ENCODE measurements at regions not wholly inside any gene's neighbourhood (a gene's known extent, or its start where the extent isn't known, plus 50 kb on each side); places are given as distances from the start of the nearest gene placed in this dataset.

DNA sequence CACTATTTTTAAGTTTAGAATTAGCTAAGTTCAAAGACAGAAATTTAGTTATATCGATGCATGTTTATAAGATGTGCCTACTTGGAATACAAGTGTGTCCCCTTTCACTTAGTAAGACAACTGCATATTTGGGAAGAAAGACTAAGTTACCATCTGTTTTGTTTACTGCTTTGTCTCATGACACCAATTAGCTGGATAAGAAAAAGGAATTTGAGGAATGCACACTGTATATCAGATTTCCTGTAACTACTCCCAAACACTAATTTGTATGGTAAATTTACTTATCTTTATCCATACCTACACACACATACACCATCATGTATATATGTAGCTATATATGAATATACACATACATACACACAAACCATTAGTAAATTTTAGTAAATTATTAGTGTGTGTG lies 1442.8 kb upstream of the IGFBP7 start:
- H3K27me3 ChIP-seq (ENCODE audit: control insufficient read depth, insufficient read depth, low read length): no peaks in the 10 kb centered on the region
- H3K4me3 ChIP-seq (ENCODE audit: low read depth in 2 of 2, low read length in 2 of 2): no peak overlapping the region
- BruUV-seq (replicated peaks): no TSS peak
- ATAC-seq (no peak), DNase-seq (ENCODE audit: low read depth, low spot score) (no peak)
- no peaks in the 10 kb centered on the region for H3K9me3 ChIP-seq (ENCODE audit: control insufficient read depth, insufficient read depth, low read depth, low read length)
- POLR2A ChIA-PET: no interaction called here
- no peaks in the 10 kb centered on the region for H3K36me3 ChIP-seq (ENCODE audit: control insufficient read depth, insufficient read depth, low read length)
- in situ Hi-C loops (cut with HindIII; ENCODE audit: low pct_unique_long_range_greater_than_20kb, low sequenced_read_pairs) (no loop called here), intact Hi-C loops (cut with micrococcal nuclease; ENCODE audit: unreplicated experiment) (no loop called here)
- no peaks in the 10 kb centered on the region for H3K4me1 ChIP-seq (ENCODE audit: control insufficient read depth, insufficient read depth, low read length)
- TF ChIP-seq POLR2AphosphoS5 (IDR thresholded peaks at IDR 0.05; ENCODE audit: low read depth, low read length): no peak
- no peak for TF ChIP-seq SIN3A (IDR thresholded peaks at IDR 0.05; ENCODE audit: borderline replicate concordance, insufficient read depth, low read depth, low read length)
- TF ChIP-seq, protein P1, sequence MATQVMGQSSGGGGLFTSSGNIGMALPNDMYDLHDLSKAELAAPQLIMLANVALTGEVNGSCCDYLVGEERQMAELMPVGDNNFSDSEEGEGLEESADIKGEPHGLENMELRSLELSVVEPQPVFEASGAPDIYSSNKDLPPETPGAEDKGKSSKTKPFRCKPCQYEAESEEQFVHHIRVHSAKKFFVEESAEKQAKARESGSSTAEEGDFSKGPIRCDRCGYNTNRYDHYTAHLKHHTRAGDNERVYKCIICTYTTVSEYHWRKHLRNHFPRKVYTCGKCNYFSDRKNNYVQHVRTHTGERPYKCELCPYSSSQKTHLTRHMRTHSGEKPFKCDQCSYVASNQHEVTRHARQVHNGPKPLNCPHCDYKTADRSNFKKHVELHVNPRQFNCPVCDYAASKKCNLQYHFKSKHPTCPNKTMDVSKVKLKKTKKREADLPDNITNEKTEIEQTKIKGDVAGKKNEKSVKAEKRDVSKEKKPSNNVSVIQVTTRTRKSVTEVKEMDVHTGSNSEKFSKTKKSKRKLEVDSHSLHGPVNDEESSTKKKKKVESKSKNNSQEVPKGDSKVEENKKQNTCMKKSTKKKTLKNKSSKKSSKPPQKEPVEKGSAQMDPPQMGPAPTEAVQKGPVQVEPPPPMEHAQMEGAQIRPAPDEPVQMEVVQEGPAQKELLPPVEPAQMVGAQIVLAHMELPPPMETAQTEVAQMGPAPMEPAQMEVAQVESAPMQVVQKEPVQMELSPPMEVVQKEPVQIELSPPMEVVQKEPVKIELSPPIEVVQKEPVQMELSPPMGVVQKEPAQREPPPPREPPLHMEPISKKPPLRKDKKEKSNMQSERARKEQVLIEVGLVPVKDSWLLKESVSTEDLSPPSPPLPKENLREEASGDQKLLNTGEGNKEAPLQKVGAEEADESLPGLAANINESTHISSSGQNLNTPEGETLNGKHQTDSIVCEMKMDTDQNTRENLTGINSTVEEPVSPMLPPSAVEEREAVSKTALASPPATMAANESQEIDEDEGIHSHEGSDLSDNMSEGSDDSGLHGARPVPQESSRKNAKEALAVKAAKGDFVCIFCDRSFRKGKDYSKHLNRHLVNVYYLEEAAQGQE (IDR thresholded peaks at IDR 0.05; ENCODE audit: insufficient read depth in 1 of 2, low read depth in 2 of 2, low read length in 1 of 2): no peak
- TF ChIP-seq TCF7L2 (IDR thresholded peaks at IDR 0.05; ENCODE audit: low read depth, low read length): no peak
- TF ChIP-seq, protein P2, sequence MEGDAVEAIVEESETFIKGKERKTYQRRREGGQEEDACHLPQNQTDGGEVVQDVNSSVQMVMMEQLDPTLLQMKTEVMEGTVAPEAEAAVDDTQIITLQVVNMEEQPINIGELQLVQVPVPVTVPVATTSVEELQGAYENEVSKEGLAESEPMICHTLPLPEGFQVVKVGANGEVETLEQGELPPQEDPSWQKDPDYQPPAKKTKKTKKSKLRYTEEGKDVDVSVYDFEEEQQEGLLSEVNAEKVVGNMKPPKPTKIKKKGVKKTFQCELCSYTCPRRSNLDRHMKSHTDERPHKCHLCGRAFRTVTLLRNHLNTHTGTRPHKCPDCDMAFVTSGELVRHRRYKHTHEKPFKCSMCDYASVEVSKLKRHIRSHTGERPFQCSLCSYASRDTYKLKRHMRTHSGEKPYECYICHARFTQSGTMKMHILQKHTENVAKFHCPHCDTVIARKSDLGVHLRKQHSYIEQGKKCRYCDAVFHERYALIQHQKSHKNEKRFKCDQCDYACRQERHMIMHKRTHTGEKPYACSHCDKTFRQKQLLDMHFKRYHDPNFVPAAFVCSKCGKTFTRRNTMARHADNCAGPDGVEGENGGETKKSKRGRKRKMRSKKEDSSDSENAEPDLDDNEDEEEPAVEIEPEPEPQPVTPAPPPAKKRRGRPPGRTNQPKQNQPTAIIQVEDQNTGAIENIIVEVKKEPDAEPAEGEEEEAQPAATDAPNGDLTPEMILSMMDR (IDR thresholded peaks at IDR 0.05): no peak
- no peak overlapping the region for H3K27ac ChIP-seq (ENCODE audit: low read length)
- CTCF ChIA-PET: no interaction called here

DNA sequence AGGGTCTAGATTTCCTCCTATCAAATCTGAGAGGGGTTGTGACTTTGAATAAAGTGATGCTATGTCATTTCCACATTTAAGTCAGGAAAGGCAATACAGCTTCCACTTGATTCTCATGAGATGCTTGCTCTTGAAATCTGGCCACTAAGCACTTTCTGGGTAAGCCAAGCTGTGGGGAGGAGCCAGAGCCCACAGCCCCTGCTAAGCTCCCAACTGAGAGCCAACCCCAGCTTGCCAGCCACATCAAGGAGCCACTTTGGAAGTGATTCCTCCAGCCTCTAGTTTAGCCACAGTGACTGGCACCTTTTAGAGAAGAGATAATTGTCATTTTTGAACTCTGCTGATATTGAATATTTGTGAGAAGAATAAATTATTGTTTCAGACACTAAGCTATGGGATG lies 1441.5 kb upstream of the IGFBP7 start:
- Histone ChIP-seq H3K27me3 (ENCODE audit: control insufficient read depth, insufficient read depth, low read length) (no peaks in the 10 kb centered on the region), H3K27ac (ENCODE audit: low read length) (no peak overlapping the region), H3K36me3 (ENCODE audit: control insufficient read depth, insufficient read depth, low read length) (no peaks in the 10 kb centered on the region), H3K4me1 (ENCODE audit: control insufficient read depth, insufficient read depth, low read length) (no peaks in the 10 kb centered on the region), H3K9me3 (ENCODE audit: control insufficient read depth, insufficient read depth, low read depth, low read length) (no peaks in the 10 kb centered on the region), H3K4me3 (ENCODE audit: low read depth in 2 of 2, low read length in 2 of 2) (no peak overlapping the region)
- ATAC-seq (no peak), DNase-seq (ENCODE audit: low read depth, low spot score) (no peak)
- POLR2A ChIA-PET: no interaction called here
- intact Hi-C loops (cut with micrococcal nuclease; ENCODE audit: unreplicated experiment): no loop called here
- CTCF ChIA-PET: no interaction called here
- in situ Hi-C loops (cut with HindIII; ENCODE audit: low pct_unique_long_range_greater_than_20kb, low sequenced_read_pairs): no loop called here
- no TSS peak for BruUV-seq (replicated peaks)
- TF ChIP-seq SIN3A (IDR thresholded peaks at IDR 0.05; ENCODE audit: borderline replicate concordance, insufficient read depth, low read depth, low read length): no peak
- TF ChIP-seq, protein P2 (IDR thresholded peaks at IDR 0.05): no peak
- TF ChIP-seq POLR2AphosphoS5 (IDR thresholded peaks at IDR 0.05; ENCODE audit: low read depth, low read length): no peak

DNA sequence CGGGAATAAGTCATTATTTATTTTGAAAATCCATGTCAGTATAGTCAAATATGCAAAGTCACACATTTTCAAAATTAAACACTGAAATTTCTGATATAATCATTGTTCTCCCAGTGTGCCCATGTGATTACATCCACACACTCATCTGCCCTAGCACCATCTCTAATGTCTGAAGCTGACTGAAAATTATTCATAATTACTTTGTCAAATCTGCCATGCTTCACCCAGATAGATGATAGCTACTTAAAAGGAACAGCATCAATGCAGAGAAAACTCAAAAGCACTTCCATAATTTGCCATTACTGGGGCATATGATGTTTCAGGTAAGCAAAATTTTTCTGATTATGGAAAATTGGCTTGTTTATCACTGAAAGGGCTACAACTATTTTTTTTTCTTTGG lies 1433.3 kb upstream of the IGFBP7 start:
- CTCF ChIA-PET: no interaction called here
- no peak for ATAC-seq
- no peaks in the 10 kb centered on the region for H3K36me3 ChIP-seq (ENCODE audit: control insufficient read depth, insufficient read depth, low read length)
- no peak for DNase-seq (ENCODE audit: low read depth, low spot score)
- H3K9me3 ChIP-seq (ENCODE audit: control insufficient read depth, insufficient read depth, low read depth, low read length): no peaks in the 10 kb centered on the region
- in situ Hi-C loops (cut with HindIII; ENCODE audit: low pct_unique_long_range_greater_than_20kb, low sequenced_read_pairs) (no loop called here), intact Hi-C loops (cut with micrococcal nuclease; ENCODE audit: unreplicated experiment) (no loop called here)
- H3K27me3 ChIP-seq (ENCODE audit: control insufficient read depth, insufficient read depth, low read length): no peaks in the 10 kb centered on the region
- no TSS peak for BruUV-seq (replicated peaks)
- H3K4me3 ChIP-seq (ENCODE audit: low read depth in 2 of 2, low read length in 2 of 2): no peak overlapping the region
- TF ChIP-seq SIN3A (IDR thresholded peaks at IDR 0.05; ENCODE audit: borderline replicate concordance, insufficient read depth, low read depth, low read length) (no peak), POLR2AphosphoS5 (IDR thresholded peaks at IDR 0.05; ENCODE audit: low read depth, low read length) (no peak), TCF7L2 (IDR thresholded peaks at IDR 0.05; ENCODE audit: low read depth, low read length) (no peak)
- TF ChIP-seq, protein P1 (IDR thresholded peaks at IDR 0.05; ENCODE audit: insufficient read depth in 1 of 2, low read depth in 2 of 2, low read length in 1 of 2): no peak
- TF ChIP-seq, protein P2 (IDR thresholded peaks at IDR 0.05): no peak
- POLR2A ChIA-PET: no interaction called here
- no peaks in the 10 kb centered on the region for H3K4me1 ChIP-seq (ENCODE audit: control insufficient read depth, insufficient read depth, low read length)
- no peak overlapping the region for H3K27ac ChIP-seq (ENCODE audit: low read length)
